ENCODE measurements at regions not wholly inside any gene's neighbourhood (a gene's known extent, or its start where the extent isn't known, plus 50 kb on each side); places are given as distances from the start of the nearest gene placed in this dataset.

DNA sequence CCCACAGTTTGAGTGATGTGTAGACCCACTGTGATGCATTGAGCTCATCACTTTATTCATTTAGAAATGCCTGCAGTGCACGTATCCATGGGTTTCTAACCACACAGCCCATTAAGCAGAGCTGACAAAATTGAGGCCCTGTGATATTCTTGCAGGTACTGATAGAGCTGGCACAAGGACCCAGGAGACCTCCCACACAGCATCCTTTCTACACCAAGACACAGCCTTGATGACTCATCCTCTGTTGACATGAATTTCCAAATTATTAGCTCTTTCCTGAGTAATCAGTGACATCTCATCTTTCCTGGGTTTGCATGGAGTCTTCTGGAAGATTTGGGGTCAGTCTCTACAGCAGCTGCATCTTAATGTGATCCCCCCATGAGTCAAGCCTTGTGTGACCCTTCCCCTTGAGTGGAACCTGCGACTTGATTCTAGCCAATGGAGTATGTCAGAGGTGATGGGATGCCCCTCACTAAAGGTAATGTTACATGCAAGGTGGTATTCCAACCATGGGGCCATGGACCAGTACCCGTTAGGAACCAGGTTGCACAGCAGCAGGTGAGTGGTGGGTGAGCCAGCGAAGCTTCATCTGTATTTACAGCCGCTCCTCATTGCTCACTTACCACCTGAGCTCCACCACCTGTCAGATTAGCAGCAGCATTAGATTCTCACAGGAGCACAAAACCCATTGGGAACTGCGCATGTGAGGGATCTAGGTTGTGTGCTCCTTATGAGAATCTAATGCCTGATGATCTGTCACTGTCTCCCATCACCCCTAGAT lies 181.1 kb upstream of the ARL4C start:
- H3K9me3 Mint-ChIP-seq (ENCODE audit: unreplicated experiment), result no peaks in the 10 kb centered on the region
- TF ChIP-seq, protein P1, sequence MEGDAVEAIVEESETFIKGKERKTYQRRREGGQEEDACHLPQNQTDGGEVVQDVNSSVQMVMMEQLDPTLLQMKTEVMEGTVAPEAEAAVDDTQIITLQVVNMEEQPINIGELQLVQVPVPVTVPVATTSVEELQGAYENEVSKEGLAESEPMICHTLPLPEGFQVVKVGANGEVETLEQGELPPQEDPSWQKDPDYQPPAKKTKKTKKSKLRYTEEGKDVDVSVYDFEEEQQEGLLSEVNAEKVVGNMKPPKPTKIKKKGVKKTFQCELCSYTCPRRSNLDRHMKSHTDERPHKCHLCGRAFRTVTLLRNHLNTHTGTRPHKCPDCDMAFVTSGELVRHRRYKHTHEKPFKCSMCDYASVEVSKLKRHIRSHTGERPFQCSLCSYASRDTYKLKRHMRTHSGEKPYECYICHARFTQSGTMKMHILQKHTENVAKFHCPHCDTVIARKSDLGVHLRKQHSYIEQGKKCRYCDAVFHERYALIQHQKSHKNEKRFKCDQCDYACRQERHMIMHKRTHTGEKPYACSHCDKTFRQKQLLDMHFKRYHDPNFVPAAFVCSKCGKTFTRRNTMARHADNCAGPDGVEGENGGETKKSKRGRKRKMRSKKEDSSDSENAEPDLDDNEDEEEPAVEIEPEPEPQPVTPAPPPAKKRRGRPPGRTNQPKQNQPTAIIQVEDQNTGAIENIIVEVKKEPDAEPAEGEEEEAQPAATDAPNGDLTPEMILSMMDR (IDR thresholded peaks at IDR 0.05; ENCODE audit: unreplicated experiment), result no peak
- peaks cover 14% of the 10 kb centered on the region for H3K4me1 Mint-ChIP-seq (ENCODE audit: unreplicated experiment)
- no peaks in the 10 kb centered on the region for H3K27me3 Mint-ChIP-seq (ENCODE audit: unreplicated experiment)
- no peaks in the 10 kb centered on the region for H3K36me3 Mint-ChIP-seq (ENCODE audit: low read depth, unreplicated experiment)
- H3K27ac Mint-ChIP-seq (ENCODE audit: unreplicated experiment), result no peak overlapping the region
- H3K4me3 Mint-ChIP-seq (ENCODE audit: unreplicated experiment), result no peak overlapping the region
- DNase-seq (ENCODE audit: low spot score), result no peak

DNA sequence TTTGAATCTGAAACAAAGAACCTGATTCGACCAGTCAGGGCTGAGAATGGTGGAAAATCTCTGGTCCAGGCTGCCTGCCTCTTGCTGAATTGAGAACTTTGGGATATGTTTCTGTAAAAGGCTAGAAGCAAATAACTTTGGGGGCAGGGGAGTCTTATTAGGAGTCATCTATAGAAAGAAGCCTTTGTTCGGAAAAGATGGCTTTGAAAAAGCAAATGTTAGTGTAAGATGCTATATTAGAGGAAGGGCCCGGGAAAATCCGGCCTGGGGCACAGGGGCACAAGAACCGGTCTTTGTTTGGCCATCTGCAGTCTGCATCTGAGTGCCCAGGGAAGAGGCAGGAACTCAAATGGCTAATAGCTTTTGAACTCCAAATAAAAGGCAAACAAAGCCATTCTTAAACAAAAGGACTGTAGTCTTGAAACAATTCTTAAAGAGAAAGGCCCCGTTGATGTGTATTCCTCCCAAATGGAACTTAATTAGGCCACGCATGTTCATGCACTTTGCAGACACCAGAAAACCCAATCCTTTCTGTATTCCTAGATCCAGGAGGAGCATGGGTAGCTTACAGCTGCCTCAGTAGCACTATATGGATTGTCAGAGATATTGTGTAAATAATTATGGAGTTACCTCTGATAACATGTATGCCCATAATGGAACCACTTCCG lies 180.0 kb upstream of the ARL4C start:
- Mint-ChIP-seq H3K4me3 (ENCODE audit: unreplicated experiment) (no peak overlapping the region), H3K36me3 (ENCODE audit: low read depth, unreplicated experiment) (no peaks in the 10 kb centered on the region), H3K9me3 (ENCODE audit: unreplicated experiment) (no peaks in the 10 kb centered on the region), H3K4me1 (ENCODE audit: unreplicated experiment) (peaks cover 14% of the 10 kb centered on the region), H3K27ac (ENCODE audit: unreplicated experiment) (no peak overlapping the region), H3K27me3 (ENCODE audit: unreplicated experiment) (no peaks in the 10 kb centered on the region)
- DNase-seq (ENCODE audit: low spot score), result no peak
- TF ChIP-seq, protein P1 (IDR thresholded peaks at IDR 0.05; ENCODE audit: unreplicated experiment), result no peak

DNA sequence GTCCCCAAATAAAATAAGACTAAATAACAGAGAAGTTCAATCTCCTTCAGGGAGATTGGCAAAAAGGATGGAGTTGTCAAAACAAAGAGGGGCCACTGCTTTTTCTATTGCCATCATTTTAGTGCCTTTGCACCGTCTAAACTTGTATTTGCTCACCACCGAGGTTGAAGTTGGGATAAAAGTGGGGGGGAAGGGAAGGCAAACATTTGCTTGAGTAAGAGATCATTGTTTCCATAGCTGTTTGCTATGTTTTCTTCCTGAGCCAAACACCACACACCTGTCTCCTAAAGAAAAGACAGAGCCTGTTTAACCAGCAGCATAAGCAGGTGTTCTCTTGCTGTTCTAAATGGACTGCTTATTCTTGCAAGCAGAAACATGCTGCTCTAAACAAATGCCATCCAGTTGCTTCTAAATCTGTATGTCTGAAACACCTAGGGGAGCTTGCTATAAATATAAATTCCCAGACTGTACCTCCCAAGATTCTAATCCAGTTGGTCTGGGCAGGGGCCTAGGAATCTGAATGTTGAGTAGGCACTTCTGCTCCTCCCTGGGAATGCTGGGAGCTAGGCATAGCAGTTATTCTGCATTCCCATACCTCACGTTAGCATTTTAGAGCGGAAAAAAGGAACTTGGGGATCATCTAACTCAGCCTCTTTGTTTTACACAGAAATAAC lies 179.4 kb upstream of the ARL4C start:
- H3K4me3 Mint-ChIP-seq (ENCODE audit: unreplicated experiment), result no peak overlapping the region
- H3K4me1 Mint-ChIP-seq (ENCODE audit: unreplicated experiment), result peaks cover 14% of the 10 kb centered on the region
- no peak overlapping the region for H3K27ac Mint-ChIP-seq (ENCODE audit: unreplicated experiment)
- H3K36me3 Mint-ChIP-seq (ENCODE audit: low read depth, unreplicated experiment), result no peaks in the 10 kb centered on the region
- H3K9me3 Mint-ChIP-seq (ENCODE audit: unreplicated experiment), result no peaks in the 10 kb centered on the region
- H3K27me3 Mint-ChIP-seq (ENCODE audit: unreplicated experiment), result no peaks in the 10 kb centered on the region
- TF ChIP-seq, protein P1 (IDR thresholded peaks at IDR 0.05; ENCODE audit: unreplicated experiment), result no peak
- DNase-seq (ENCODE audit: low spot score), result no peak

DNA sequence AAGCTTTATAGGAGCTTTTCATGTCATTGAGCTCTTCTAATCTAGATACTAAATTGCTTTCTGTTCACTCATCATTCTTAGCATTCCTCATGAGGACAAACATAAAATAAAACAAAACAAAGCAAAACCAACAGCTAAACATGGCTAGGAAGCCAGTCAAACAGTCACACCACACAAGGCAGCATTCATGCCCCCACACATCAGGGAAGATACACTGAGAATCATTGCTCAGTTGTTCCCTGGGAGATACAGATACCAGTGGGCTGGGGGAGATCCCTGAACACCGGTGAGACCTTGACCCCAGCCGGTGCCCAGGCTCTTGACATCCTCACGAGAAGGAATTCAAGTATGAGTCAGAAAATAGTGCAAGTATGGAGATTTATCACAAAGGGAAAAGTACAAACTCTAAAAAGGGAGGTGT lies 177.9 kb upstream of the ARL4C start:
- TF ChIP-seq, protein P1 (IDR thresholded peaks at IDR 0.05; ENCODE audit: unreplicated experiment), result no peak
- H3K27ac Mint-ChIP-seq (ENCODE audit: unreplicated experiment), result no peak overlapping the region
- no peaks in the 10 kb centered on the region for H3K36me3 Mint-ChIP-seq (ENCODE audit: low read depth, unreplicated experiment)
- no peaks in the 10 kb centered on the region for H3K9me3 Mint-ChIP-seq (ENCODE audit: unreplicated experiment)
- H3K4me1 Mint-ChIP-seq (ENCODE audit: unreplicated experiment), result peaks cover 14% of the 10 kb centered on the region
- H3K27me3 Mint-ChIP-seq (ENCODE audit: unreplicated experiment), result no peaks in the 10 kb centered on the region
- no peak overlapping the region for H3K4me3 Mint-ChIP-seq (ENCODE audit: unreplicated experiment)
- no peak for DNase-seq (ENCODE audit: low spot score)
